22Rv1 (cell line): ENCODE measurements at regions not wholly inside any gene's neighbourhood (a gene's known extent, or its start where the extent isn't known, plus 50 kb on each side); places are given as distances from the start of the nearest gene placed in this dataset.
"Not testable (repeated sequence)": the region's sequence is repeated elsewhere in the genome, so short reads cannot be mapped to it uniquely, and the experiment has no call there.

Source experiments
- H3K27ac ChIP-seq: fragments of 450-650 bp; 2 replicates; pipeline ENCODE4 v1.5.1; 2017
- CTCF ChIP-seq: fragments of 450-650 bp; IDR thresholded peaks from 2 replicates; pipeline ENCODE4 v1.5.1; 2017; ENCODE audit warnings: mild to moderate bottlenecking
- ZFX ChIP-seq: fragments of 450-650 bp; IDR thresholded peaks from 2 replicates; pipeline ENCODE4 v1.6.1; 2017; ENCODE audit warnings: antibody characterized with exemption, borderline replicate concordance

DNA sequence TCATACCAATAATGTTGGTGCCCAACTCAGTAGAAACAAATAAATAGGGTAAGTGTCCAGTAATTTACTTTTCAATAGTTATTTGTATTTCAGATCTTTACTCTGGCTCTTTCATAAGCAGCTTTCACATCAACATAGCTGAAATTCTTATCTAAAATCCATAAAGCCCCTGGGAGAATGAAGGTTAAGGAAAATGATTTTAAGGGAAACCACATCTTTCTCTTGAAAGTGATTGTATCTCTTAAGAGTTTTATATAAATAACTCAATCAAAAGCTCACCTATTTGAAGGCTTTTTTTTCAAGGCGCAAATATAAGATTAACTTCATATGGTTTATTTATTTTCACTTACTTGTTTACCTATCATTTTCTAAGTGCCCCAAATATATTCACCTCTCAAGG, 324.4 kb downstream of the HGF start:
- H3K27ac ChIP-seq, result peak overlapping the region; percentile 37

GRCh38 chr7:81441750-81442149, 328.1 kb downstream of the HGF start:
- no peak for TF ChIP-seq ZFX
- no peak overlapping the region for H3K27ac ChIP-seq

More for the DNA sequence above, 324.4 kb downstream of the HGF start:
- no peak for TF ChIP-seq ZFX
- TF ChIP-seq CTCF, result no peak

GRCh38 chr7:81439591-81439990, 330.3 kb downstream of the HGF start:
- H3K27ac ChIP-seq, result no peak overlapping the region
- TF ChIP-seq CTCF (no peak), ZFX (no peak)

DNA sequence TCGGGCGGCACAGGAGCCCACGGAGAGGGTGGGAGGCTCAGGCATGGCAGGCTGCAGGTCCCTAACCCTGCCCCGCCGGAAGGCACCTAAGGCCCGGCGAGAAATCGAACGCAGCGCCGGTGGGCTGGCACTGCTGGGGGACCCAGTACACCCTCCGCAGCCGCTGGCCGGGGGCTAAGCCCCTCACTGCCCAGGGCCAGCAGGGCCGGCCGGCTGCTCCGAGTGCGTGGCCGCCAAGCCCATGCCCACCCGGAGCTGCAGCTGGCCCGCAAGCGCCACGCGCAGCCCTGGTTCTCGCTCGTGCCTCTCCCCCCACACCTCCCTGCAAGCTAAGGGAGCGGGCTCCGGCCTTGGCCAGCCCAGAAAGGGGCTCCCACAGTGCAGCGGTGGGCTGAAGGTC, 332.7 kb downstream of the HGF start:
- H3K27ac ChIP-seq, result not testable (repeated sequence)

GRCh38 chr7:81433692-81434331, 336.0 kb downstream of the HGF start:
- H3K27ac ChIP-seq, result no peak overlapping the region
- no peak for TF ChIP-seq ZFX
- TF ChIP-seq CTCF, result no peak

DNA sequence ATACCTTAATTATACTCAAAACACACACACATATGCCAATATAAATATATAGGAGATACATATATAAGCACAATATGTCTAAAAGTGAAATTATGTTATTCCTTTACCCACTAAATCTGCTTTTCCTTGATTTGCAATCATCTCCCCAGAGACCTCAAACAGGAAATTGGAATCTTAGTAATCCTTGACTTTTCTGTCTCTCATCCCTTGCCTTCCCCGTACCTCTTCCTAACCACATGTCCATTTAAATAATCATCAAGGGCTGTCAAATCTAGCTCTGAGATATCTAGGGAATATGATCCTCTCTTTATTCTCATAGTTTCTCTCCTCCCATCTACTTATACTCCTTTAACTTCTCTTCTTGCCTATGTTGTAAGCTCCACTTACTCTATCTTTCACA, 336.6 kb downstream of the HGF start:
- TF ChIP-seq CTCF (no peak), ZFX (no peak)
- no peak overlapping the region for H3K27ac ChIP-seq

DNA sequence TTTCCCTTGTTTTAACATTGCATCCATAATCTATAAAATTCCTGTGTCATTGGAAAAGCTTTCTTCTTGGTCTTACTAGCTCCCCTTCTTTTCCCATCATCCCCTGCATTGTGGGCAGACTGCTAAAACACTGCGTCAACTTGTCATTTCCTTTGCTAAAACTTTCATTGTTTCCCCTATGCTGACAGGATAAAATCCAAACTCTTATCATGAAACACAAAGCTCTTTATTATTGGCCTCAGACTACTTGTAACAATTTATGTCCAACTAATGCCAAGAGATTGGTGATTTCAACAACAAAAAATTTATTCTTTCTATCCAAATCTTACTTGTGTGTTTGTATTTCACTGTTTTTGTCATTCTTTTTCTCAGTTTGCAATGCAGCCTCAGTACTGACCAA, 339.1 kb downstream of the HGF start:
- no peak overlapping the region for H3K27ac ChIP-seq
- TF ChIP-seq CTCF (no peak), ZFX (no peak)

DNA sequence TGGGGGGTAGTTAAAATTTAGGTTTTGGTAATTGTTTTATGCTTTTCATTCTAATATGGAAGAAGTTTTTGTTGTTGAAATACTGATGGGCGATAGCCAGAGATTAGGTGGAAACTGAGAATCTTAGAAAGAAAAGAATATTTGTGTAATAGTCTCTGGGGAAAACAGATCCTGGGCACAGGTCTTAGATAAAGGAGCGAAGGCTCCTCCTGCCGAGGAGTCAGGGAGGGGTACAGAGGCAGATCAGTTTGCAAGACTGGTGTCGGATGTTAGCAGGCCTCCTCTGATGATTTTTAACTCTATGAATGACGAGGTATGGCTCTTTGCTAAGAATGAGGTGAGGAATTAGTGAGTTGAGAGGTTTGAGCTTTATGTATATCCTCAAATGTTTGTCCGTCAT, 339.7 kb downstream of the HGF start:
- no peak overlapping the region for H3K27ac ChIP-seq
- TF ChIP-seq CTCF (no peak), ZFX (no peak)

DNA sequence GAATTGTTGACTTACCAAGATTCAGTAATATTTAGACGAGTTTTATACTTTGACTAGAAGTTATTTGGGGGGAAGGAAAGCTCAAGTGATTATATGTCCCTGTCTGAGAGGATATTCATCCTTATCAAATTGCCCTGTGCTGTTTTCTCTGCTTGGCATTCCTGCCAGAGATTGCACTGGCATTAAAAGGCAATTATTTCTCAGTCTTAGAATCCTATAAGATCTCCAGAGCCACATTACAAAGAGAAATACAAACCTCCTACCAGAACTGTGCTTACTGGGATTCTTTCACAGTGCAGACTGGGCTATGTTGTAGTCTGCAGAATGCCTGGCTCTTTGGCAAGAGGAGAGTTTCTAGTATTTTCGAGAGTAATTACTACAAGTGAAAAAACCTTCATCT, 342.4 kb downstream of the HGF start:
- TF ChIP-seq CTCF, result no peak
- no peak for TF ChIP-seq ZFX
- H3K27ac ChIP-seq, result no peak overlapping the region
